HG02852 (cell line): ENCODE measurements at regions not wholly inside any gene's neighbourhood (a gene's known extent, or its start where the extent isn't known, plus 50 kb on each side); places are given as distances from the start of the nearest gene placed in this dataset.

ENCODE experiments used
- ATAC-seq: cut with Tn5 transposase; IDR thresholded peaks from one replicate; pipeline ENCODE4 v1.9.1; 2021; ENCODE audit warnings: mild to moderate bottlenecking, moderate library complexity; ENCODE audit not compliant: unreplicated experiment

DNA sequence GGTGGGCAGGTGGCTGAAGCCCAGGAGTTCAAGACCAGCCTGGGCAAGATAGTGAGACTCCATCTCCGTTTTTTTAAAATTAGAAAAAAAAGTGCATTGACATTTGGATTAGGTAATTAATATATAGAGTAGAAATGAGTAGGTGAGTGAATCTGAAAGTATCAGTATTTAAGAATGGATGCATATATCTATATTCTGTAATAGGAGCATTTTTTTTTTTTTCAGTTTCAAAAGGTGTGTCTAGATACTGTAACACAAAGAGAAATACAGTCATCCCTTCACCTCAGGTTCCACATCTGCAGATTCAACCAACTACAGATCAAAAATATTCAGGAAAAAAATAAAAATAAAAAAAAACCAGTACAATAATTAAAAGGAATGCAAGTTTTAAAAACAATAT, 50.8 kb downstream of the RBM27 start:
- peak; percentile 50 for ATAC-seq

DNA sequence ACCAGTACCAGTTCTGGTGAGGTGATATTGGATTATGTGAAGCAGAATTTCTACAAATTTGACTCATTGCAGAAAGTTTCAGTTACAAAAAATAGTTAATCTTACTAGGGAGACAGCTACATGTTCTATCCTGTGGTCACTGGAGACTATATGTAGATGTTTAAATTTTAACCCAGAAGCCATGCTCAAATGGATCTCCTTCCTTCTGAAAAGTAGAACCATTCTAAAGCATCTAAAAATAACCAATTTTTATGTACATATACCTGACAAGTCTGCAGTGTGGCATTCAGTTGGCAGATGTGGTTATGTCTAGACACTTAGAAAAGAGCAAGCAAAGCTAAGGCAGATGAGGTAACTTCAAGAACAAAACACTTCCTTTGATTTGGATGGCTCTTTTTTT, 65.5 kb upstream of the POU4F3 start:
- ATAC-seq: no peak

DNA sequence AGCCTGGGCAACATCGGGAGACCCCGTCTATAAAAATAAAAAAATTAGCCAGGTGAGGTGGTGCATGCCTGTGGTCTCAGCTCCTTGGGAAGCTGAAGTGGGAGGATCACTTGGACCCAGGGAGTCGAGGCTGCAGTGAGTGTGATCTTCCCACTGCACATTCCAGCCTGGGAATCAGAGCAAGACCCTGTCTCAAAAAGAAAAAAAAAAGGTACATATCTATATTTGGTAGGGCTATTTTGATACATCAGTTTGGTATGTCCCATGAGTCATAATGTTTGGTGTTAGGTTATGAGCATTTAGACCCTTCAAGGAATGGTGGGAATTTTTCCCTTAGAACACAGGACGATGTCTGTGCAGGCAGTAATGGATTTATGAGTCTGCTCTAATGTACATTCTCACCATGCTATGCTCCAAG, 55.3 kb upstream of the POU4F3 start:
- ATAC-seq: no peak

DNA sequence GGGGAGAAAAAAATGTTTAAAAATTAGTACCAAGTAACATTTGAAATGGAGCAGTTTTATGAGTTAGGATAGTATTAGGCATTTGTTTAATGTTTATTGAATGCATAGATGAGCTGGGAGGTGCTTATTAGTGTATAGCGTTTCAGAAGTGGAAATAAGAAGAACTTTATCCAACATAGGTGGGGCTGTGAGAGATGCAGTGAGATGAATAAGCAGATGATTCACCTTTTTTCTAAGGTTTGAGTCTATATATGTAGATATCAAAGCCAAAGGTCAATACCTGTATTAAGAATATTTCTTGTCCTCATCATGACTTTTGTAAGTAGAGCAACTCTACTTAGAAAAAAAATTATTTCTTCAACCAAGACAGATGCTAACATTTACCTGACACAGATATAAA, 54.6 kb upstream of the POU4F3 start:
- ATAC-seq: no peak
